CD4-positive, alpha-beta T cell treated with Interleukin-4 for 4 hours (primary cell): ENCODE measurements at regions not wholly inside any gene's neighbourhood (a gene's known extent, or its start where the extent isn't known, plus 50 kb on each side); places are given as distances from the start of the nearest gene placed in this dataset.
A peak's percentile ranks its signal among the peaks of the same experiment; 100 is the strongest.

Source experiments
- DNase-seq: peaks from one replicate; pipeline ENCODE4 v3.0.0-alpha.2; 2020

- peak; percentile 53 for DNase-seq
Measured at GRCh38 chr12:3988519-3989217, 115.5 kb upstream of the PARP11 start.

- DNase-seq: no peak
Measured at GRCh38 chr12:3987571-3987970, 114.4 kb upstream of the PARP11 start.

GRCh38 chr12:3980504-3981272 lies 107.5 kb upstream of the PARP11 start:
- no peak for DNase-seq

GRCh38 chr12:3977621-3978020 lies 104.4 kb upstream of the PARP11 start:
- no peak for DNase-seq

GRCh38 chr12:3976351-3976938 lies 103.2 kb upstream of the PARP11 start:
- DNase-seq: no peak

GRCh38 chr12:3975652-3976051 lies 102.5 kb upstream of the PARP11 start:
- DNase-seq: no peak

GRCh38 chr12:3974883-3975282 lies 101.7 kb upstream of the PARP11 start:
- no peak for DNase-seq

GRCh38 chr12:3973973-3974644 lies 100.9 kb upstream of the PARP11 start:
- DNase-seq: no peak

GRCh38 chr12:3973269-3973884 lies 100.2 kb upstream of the PARP11 start:
- no peak for DNase-seq

GRCh38 chr12:3972576-3972975 lies 99.4 kb upstream of the PARP11 start:
- DNase-seq: peak; percentile 45

- no peak for DNase-seq
Measured at GRCh38 chr12:3968523-3968922, 95.3 kb upstream of the PARP11 start.

- no peak for DNase-seq
Measured at GRCh38 chr12:3967556-3968160, 94.5 kb upstream of the PARP11 start.

GRCh38 chr12:3966376-3966775 lies 93.2 kb upstream of the PARP11 start:
- DNase-seq: no peak

GRCh38 chr12:3965046-3965445 lies 91.8 kb upstream of the PARP11 start:
- DNase-seq: no peak

- DNase-seq: no peak
Measured at GRCh38 chr12:3964439-3964838, 91.2 kb upstream of the PARP11 start.

GRCh38 chr12:3962631-3963483 lies 89.7 kb upstream of the PARP11 start:
- peak; percentile 84 for DNase-seq

- DNase-seq: no peak
Measured at GRCh38 chr12:3961591-3961990, 88.4 kb upstream of the PARP11 start.

- no peak for DNase-seq
Measured at GRCh38 chr12:3959799-3960560, 86.8 kb upstream of the PARP11 start.

GRCh38 chr12:3958534-3958933 lies 85.3 kb upstream of the PARP11 start:
- no peak for DNase-seq

- DNase-seq: no peak
Measured at GRCh38 chr12:3951380-3952135, 78.4 kb upstream of the PARP11 start.
